ENCODE measurements at regions not wholly inside any gene's neighbourhood (a gene's known extent, or its start where the extent isn't known, plus 50 kb on each side); places are given as distances from the start of the nearest gene placed in this dataset.
"Not testable (repeated sequence)": the region's sequence is repeated elsewhere in the genome, so short reads cannot be mapped to it uniquely, and the experiment has no call there.

- TF ChIP-seq POLR2A (IDR thresholded peaks at IDR 0.05; ENCODE audit: low read depth); CTCF (IDR thresholded peaks at IDR 0.05); EP300 (IDR thresholded peaks at IDR 0.05): not testable (repeated sequence)
Measured at GRCh38 chr21:10424097-10424886, 97.1 kb upstream of the TPTE start.

Data from esophagus muscularis mucosa (tissue), 4 donors.